ENCODE measurements at regions not wholly inside any gene's neighbourhood (a gene's known extent, or its start where the extent isn't known, plus 50 kb on each side); places are given as distances from the start of the nearest gene placed in this dataset.
"Not testable (repeated sequence)": the region's sequence is repeated elsewhere in the genome, so short reads cannot be mapped to it uniquely, and the experiment has no call there.

DNA sequence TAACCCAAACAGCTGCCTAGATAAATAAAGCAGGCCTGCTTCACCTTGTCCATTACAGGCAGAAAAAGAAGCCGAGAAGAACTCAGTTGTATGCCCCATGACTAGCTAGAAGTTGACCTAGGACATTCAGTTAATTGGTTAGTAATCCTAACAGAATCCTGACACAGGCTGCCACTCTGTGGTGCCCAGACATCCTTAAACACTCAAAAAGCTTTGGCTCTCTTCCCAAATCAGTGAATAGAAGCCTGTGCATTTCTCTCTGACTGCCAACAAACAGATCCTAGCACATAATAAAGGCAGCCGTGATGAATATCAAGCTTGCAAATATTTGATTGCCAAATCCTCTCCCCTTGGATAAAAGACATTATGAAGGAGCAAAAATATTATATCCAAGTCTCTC, 519.1 kb upstream of the EYS start:
- intact Hi-C loops (cut with DNase I, micrococcal nuclease) = no loop called here
- ATAC-seq (no peak), DNase-seq (no peak)

DNA sequence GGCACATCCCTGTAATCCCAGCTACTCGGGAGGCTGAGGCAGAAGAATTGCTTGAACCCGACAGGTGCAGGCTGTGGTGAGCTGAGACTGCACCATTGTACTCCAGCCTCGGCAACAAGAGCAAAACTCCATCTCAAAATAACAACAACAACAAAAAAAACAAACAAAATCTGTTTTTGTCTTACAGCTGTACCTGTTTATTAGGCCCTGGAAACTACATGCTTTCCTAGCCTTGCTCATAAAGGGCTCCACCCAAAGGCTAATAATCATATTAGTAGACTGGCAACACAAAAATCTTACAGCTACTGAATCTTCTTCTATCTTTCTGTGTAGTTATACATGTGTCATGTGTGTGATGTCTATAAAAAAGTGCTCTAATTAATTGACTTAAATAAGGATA, 503.9 kb upstream of the EYS start:
- DNase-seq (no peak), ATAC-seq (no peak)
- intact Hi-C loops (cut with DNase I, micrococcal nuclease) = no loop called here

DNA sequence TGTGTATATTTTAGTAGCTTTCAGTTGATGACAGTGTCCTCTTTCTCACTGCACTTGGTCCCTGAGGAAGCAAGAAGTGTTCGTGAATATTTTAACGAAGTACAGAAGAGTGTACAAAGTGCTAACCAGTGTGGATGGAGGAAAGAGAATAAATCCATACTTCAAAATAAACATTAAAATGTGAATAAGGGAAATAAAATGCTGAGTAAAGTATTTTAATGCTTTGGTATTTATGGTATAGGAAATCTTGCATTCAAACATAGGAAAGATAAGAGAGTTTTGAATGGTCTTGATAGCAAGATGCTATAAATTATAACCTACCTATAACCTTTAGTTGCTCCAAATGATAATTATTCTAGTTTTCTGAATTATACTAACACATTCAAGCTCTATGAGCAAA, 493.4 kb upstream of the EYS start:
- DNase-seq (no peak), ATAC-seq (no peak)
- intact Hi-C loops (cut with DNase I, micrococcal nuclease) = no loop called here

DNA sequence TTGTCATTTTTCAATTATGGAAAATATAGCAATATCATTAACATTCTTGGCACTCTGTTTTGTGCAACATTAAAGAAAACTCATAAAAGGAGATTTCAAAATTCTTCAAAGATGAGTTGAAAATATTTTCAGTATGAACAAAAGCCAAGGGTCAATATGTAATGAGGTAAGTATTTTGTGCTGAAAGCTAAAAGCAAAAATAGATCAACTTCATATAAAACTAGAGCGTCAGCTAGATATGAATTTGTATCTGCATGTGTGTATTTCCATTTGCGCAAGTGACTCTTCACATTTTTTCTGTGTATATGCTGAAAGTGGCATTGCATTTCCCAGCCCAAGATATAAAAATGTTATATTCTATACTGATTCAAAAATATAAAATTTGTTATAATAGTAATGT, 492.1 kb upstream of the EYS start:
- intact Hi-C loops (cut with DNase I, micrococcal nuclease) = no loop called here
- ATAC-seq (no peak), DNase-seq (no peak)

DNA sequence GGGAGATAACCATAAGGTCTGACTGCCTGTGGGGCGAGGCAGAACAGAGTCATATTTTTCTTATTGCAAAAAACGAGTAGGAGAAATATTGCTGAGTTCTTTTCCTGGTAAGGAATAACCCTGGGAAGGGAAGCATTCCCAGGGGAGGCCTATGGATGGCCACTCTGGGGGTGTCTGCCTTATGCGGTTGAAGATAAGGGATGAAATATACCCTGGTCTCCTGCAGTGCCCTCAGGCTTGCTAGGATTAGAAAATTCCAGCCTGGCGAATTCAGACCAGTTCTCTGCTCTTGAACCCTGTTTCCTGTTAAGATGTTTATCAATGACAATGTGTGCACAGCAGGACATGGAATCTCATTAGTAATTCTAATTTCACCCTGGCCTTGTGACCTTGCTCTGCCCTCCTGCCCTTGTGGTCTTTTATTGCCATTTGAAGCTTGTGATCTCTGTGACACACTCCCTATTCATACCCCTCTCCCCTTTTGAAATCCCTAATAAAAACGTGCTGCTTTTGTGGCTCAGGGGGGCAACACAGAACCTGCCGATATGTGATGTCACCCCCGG, 491.1 kb upstream of the EYS start:
- ATAC-seq (no peak), DNase-seq (no peak)
- intact Hi-C loops (cut with DNase I, micrococcal nuclease) = no loop called here

DNA sequence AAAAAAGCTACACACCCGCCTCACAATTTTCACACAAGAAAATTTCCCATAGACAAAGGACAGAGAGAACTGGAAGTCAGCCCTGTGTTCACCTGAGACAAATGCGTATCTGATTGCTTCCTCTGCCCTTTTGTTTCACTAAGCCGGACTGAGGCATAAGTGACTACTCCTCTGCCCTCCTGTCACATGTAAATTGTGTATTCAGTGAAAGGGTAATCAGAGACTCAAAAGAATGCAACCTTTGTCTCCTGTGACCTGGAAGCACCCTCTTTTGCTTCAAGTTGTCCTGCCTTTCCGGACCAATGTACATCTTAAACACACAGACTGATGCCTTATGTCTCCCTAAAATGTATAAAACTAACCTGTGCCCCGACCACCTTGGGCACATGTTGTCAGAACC, 483.8 kb upstream of the EYS start:
- DNase-seq (no peak), ATAC-seq (no peak)
- intact Hi-C loops (cut with DNase I, micrococcal nuclease) = no loop called here

DNA sequence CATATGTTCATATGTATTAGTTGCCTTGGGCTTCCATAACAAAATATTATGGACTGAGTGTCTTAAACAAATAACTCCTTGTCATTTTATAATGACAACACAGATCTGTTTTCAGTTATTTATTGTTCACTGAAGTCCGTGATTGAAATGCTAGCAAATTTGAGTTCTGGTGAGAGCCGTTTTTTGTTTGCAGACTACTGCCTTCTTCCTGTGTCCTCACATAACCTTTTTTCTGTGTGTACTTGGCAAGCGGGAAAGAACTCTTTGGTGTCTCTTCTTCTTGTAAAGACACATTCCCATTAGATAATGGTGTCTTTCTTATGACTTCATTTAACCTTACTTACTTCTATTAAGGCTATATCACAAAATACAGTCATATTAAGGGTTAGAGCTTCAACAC, 482.9 kb upstream of the EYS start:
- no peak for DNase-seq
- no peak for ATAC-seq
- intact Hi-C loops (cut with DNase I, micrococcal nuclease) = no loop called here

DNA sequence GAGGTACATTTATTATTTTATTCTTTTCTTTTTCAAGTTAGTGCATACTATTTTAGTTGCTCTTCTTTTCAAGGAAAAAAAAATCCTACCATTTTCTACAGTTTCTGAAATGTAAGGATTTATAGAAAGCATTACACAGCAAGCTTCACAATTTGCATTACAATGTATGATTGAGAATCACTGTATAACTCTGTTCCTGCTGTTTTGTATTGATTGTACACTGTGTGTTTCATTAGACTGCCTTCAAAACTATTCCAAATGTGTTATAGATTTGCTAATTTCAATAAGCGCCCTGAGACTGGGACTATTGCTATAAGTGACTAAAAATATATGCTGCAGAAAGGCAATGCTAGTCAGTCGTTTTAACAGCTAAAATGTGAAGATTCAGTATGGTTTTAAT, 479.7 kb upstream of the EYS start:
- no peak for ATAC-seq
- intact Hi-C loops (cut with DNase I, micrococcal nuclease) = no loop called here
- no peak for DNase-seq

DNA sequence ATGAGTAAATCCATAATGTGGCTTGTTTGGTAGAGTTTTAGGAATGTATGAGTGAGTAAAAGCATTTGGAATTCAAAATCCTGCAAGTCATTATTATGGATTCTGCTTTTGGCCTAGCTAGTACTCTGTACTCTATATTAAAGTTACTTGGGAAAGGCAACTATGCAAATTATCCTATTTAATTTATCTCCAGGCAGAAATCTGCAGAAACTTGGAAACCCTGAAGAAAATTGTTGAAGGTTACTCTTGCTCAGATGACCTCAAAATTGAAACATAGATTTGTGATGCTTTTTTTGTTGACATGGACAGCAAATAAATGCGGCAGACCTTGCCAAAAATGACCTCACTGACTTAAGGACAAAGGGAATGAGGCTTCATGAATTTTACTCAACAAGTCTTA, 477.1 kb upstream of the EYS start:
- DNase-seq = no peak
- intact Hi-C loops (cut with DNase I, micrococcal nuclease) = no loop called here
- ATAC-seq = no peak

DNA sequence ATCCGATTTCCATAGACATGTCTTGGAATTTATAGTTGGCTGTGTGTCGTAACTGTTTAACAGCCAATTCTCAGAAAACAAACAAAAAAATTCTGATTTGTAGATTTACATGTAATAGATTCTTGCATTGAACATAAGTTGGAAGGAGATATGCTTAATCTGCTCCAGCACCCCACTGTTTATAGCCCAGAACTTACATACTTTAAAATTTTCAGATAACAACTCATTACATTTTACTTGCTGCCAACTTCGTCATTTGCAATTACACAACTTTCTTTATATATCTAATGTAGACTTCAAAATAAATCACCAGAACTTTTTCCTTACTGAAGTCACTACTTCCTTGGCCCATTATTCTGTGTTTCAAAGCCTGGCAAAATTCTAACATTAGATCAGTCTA, 472.3 kb upstream of the EYS start:
- intact Hi-C loops (cut with DNase I, micrococcal nuclease) = no loop called here
- DNase-seq (no peak), ATAC-seq (no peak)

DNA sequence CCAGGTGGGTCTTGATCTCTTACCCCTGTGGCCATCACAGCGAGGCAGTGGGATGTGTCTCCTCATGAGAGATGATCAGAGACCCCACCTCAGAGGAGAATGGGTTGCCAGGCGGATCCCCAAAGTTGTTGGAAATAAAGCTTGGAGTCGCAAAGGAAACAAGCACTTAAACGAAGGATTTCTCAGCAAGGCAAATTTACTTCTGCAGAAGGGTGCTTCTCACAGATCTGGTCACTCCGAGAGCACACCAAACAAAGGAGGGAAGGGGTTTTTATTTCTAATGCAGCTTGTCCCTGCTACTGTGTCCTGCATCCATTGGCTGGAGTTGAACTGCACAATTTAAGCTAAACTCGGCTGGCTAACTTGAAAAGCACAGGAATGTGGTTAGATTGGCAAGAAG, 466.6 kb upstream of the EYS start:
- intact Hi-C loops (cut with DNase I, micrococcal nuclease) = no loop called here
- DNase-seq = no peak
- ATAC-seq = no peak

DNA sequence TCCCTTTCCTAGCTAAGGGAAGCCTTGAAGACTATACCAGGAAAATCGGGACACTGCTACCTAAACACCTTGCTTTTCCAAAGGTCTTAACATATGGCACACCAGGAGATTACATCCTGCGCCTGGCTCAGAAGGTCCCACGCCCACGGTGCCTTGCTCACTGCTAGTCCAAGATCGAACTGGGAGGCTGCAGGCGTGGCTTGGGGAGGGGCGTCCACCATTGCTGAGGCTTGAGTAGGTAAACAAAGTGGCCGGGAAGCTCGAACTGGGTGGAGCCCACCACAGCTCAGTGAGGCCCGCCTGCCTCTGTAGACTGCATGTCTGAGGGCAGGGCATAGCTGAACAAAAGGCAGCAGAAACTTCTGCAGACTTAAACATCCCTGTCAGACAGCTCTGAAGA, 459.7 kb upstream of the EYS start:
- ATAC-seq; intact Hi-C loops (cut with DNase I, micrococcal nuclease); DNase-seq: not testable (repeated sequence)

DNA sequence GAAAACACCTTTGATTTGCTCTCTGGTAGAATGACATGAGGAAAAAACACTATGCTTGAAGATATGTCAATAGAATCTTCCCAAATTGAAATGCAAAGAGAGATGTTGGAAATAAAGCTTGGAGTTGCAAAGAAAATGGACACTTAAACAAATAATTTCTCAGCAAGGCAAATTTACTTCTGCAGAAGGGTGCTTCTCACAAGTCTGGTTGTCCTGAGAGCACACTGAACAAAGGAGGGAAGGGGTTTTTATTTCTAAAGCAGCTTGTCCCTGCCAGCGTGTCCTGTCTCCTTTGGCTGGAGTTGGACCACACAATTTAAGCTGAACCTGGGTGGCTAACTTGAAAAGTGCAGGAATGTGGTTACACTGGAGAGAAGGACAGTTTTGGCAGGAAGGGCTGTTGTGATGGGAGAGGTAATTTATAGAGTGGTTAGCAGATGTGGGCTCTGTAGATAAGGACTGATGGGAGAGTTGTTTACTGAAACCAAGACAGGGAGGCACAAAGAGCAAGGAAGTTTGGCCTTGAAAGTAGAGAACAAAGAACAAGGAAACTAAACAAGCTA, 454.6 kb upstream of the EYS start:
- ATAC-seq (no peak), DNase-seq (no peak)
- intact Hi-C loops (cut with DNase I, micrococcal nuclease) = no loop called here

DNA sequence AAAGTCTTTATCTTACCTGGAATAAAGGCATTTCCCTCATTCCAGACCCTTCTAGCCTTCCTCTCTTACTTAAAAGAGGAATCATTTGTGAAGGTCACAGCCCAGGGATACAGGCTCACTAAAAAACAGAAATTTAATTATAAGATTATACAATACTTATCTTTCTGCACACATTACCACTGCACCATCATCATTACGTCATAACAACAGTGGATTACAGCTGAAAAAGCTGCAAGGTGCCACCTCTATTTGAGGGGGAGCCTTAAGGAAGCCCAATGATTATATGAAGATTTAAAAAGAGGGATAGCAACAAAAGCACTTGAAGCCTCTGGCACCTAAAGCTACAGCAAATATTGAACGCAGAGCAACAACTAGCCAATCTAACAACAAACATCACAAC, 452.9 kb upstream of the EYS start:
- no peak for ATAC-seq
- intact Hi-C loops (cut with DNase I, micrococcal nuclease) = no loop called here

DNA sequence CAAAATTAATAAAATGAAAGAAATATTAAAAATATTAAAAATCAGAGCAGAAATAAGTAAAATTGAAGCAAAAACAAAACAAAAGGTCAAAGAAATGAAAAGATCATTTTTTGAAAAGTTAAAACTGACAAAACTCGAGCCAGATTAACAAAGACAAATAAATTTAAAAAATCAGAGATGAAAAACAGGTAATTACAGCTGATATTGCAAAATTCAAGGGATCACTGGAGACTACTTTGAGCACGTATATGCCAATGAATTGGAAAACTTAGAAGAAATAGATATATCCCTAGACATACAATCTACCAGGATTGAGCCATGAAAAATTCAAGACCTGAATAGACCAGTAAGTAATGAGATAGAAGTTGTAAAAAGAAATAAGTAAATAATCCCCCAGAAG, 446.2 kb upstream of the EYS start:
- DNase-seq = no peak
- ATAC-seq = no peak

More for the DNA sequence above, 452.9 kb upstream of the EYS start:
- DNase-seq = no peak

DNA sequence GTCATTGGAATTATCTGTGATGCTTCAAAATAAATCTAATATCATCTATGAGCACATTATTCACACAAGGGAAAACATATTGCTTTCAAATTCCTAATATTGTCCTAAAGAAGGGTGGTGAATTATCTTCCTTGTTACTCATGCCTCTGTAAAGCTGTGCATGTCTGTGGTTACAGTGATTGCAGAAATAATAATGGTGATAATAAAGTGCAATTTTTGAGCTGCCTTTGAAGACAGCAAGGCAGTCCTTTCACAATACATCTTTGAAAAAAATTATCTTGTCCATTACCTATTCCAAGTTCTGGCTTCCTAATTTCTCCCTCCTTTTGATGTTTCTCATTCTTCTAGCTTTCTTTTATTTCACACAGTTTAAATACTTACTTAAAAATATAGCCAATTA, 442.1 kb upstream of the EYS start:
- intact Hi-C loops (cut with DNase I, micrococcal nuclease) = no loop called here
- ATAC-seq (no peak), DNase-seq (no peak)

More for the DNA sequence above, 446.2 kb upstream of the EYS start:
- intact Hi-C loops (cut with DNase I, micrococcal nuclease) = no loop called here

DNA sequence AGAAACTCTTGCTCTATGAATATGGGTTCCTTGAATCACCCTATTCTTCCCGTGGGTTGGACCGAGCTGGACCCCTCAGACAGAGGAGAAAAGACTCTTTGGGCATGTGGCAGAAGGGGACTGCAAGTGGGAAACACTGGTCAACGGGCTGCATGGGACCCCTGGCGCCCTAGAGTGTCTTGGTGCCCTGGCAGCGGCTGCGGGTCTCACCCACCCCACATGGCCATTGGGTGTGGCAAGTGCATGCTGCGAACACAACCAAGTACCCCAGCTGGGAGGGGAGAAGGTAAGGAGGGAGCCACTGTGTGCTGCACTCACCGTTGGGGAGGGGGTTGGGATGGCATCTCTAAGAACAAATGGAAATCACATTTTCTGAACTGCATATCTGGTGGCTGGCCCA, 438.8 kb upstream of the EYS start:
- DNase-seq (no peak), ATAC-seq (no peak)
- intact Hi-C loops (cut with DNase I, micrococcal nuclease) = no loop called here

DNA sequence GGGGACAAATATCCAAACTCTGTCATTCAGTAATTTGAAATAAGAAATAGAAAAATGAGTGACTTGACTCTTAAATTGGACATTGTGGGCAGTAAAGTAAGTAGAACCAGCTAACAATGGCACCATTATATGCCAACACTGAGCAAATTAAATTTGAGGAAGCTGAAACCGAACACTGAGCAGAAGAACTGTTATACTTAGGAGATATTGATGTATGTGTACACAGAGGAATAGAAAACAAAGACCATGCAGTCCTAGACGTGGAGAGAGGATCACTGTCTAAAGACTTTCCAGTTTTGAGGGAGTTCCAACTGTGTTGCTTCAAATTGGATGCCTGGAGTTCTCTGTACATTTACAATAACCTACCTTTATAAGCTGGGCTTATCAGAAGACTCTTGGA, 427.0 kb upstream of the EYS start:
- no peak for ATAC-seq
- intact Hi-C loops (cut with DNase I, micrococcal nuclease) = no loop called here

DNA sequence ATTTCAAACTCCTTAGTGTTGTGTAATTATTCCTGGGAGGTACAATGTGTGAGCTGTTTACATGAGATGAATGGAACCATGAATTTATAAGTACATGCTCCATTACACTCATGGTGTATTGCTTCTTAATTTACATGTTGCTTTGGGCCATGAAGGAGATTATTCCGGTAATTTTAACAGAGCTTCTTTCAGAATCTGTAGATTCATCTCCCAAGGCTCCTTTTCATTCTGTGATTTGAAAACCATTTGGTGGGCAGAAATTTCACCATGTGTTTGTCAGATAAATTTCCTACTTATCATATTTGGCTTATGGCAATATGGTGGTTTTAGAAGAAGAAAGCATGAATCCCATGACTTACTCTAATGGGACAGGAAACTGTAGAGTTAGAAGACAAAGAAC, 421.6 kb upstream of the EYS start:
- intact Hi-C loops (cut with DNase I, micrococcal nuclease) = no loop called here
- ATAC-seq = no peak

More for the DNA sequence above, 427.0 kb upstream of the EYS start:
- no peak for DNase-seq

DNA sequence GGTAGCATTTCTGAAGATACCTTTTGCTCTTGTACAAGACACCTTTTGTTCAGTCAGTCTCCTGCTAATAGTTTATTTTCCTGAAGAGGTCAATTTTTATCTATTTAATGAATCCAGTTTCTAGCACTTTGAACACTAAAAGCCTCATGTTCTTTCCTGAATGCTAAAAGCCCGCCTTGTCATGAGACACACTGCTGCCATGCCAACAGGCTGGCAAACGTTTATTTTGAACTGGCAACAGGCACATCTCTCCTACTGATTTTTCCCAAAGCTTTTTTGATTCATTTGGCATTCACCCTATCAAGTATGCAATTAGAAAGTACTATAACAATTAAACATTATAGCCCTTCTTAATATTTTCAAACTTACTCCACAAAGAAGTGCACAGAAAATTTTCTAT, 421.2 kb upstream of the EYS start:
- intact Hi-C loops (cut with DNase I, micrococcal nuclease) = no loop called here
- DNase-seq = no peak
- no peak for ATAC-seq

More for the DNA sequence above, 421.6 kb upstream of the EYS start:
- DNase-seq = no peak

DNA sequence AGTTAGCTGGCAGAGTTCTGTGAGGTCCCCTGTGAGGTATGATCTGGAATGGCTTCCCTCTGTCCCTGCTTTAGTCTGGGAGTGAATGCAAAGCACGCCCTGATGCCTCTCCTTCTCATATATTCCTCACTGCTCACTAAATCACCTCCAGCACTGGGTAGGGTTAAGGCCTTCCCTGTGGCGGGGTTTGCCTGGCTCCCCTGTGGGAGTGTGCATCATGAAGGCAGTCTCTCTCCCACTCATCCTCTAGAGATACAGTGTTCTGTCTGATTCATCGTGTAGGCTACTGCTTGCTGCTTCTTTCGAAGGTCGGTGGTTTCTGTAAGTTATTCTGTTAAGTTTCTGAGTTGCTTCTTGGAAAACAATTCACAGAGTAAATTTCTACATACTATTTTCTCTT, 420.0 kb upstream of the EYS start:
- no peak for ATAC-seq
- DNase-seq = no peak
- intact Hi-C loops (cut with DNase I, micrococcal nuclease) = no loop called here

DNA sequence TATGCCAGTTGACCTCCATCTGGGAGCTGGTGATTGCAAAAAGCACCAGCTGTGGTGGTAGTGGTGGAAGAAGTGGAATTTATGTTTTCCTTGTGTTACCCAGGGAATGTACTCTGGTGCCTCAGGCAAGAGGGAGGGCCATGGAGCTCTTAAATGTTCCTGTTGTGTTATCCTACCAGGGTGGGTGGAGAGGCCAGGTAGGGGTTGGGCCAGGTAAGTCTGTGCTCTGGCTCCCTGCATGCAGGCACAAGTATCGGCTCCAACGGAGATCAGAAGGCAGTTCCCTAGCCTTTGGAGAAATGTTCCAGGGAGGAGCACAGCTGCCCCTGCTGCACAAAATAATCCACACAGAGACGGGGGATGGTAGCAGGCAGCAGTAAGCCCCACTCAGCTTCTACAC, 419.3 kb upstream of the EYS start:
- no peak for ATAC-seq
- no peak for DNase-seq
- intact Hi-C loops (cut with DNase I, micrococcal nuclease) = no loop called here

Measured in left colon (tissue), 2 donors.